GM12892 (cell line): ENCODE measurements at regions not wholly inside any gene's neighbourhood (a gene's known extent, or its start where the extent isn't known, plus 50 kb on each side); places are given as distances from the start of the nearest gene placed in this dataset.

ENCODE experiments used
- DNase-seq: peaks from one replicate; pipeline ENCODE4 v3.0.0; 2011; ENCODE audit not compliant: insufficient read length
- FAIRE-seq: peaks from 2 replicates; lab custom pipeline; 2011; peaks lifted over from hg19 to GRCh38; lab: Jason Lieb, UNC
- POLR2A ChIP-seq: IDR thresholded peaks from 2 replicates; pipeline ENCODE4 v1.6.1; 2011; ENCODE audit warnings: low read depth, low read length, control low read depth
- POLR2AphosphoS5 ChIP-seq: IDR thresholded peaks from 2 replicates; pipeline ENCODE4 v1.6.1; 2011; ENCODE audit warnings: low read depth, low read length, control low read depth
- TAF1 ChIP-seq: IDR thresholded peaks from 2 replicates; pipeline ENCODE4 v1.6.1; 2011; ENCODE audit warnings: low read depth, mild to moderate bottlenecking, control low read depth, low read length, borderline replicate concordance

DNA sequence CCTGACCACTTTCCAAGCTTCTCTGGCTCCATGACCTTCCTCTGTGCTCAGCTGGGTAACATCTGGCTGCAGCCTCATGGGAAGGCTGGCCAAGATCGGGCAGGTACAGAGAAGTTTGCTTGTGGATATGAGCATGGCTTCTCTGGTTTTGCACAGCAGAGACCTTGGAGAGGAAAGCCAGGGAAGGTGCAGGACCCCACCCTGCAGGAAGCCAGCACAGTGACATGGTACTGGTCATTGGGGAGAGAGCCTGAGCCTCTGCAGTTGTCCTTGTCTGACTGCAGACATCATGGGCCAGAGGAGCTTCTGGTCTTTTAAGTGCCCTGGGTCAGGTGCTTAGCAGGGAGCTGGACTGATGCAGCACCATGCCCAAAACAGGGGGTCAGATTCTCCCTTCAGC is 70.6 kb upstream of the LEP start:
- DNase-seq (no peak), FAIRE-seq (no peak)
- TF ChIP-seq POLR2A (no peak), TAF1 (no peak), POLR2AphosphoS5 (no peak)

DNA sequence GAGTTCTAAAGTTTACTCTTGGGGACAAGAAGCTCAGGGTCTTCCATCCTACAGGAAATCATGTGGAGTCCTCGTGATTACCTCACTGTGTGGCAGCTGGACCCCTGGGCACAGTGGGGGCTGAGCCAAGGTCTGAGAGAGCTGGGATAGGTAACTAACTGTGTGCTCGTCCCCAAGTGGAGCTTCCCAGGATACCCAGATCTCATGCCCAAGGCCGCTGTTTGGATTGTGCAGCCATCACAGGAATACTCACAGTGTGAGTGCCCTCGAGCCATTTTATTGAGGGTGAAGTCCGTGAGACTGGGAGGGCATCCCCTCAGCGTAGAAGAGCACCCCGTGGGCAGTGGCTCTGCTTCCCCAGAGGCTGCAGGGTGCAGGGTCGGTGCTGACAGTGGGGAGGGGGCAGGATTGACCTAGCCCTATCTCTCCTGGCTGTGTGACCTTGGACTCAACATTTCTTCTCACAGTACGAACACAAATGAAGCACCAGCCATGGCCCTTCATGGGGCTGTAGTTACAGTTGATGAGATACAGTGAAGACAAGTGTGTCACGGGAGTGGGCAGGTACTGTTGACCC is 69.6 kb upstream of the LEP start:
- DNase-seq = no peak
- no peak for FAIRE-seq
- TF ChIP-seq POLR2AphosphoS5 (no peak), TAF1 (no peak), POLR2A (no peak)

DNA sequence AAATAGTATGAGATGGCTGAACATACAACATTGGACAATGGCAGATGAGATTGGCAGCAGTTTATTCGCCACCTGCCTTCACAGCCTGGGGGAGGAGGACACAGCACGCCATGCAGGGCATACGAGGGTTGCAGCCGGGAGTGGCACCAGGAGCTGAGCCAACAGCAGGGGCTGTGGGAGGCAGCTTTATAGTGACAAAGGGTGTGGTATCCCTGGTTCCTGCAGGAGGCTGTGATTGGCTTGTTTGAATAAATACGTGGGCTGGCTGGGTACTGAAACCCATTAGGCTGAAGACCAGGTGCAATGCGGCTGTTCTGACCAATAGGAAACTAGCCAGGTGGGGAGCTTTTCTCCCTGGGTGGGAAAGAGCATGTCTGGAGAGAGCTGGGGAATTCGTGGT is 68.9 kb upstream of the LEP start:
- TF ChIP-seq POLR2AphosphoS5 (no peak), POLR2A (no peak)
- no peak for DNase-seq
- no peak for FAIRE-seq

DNA sequence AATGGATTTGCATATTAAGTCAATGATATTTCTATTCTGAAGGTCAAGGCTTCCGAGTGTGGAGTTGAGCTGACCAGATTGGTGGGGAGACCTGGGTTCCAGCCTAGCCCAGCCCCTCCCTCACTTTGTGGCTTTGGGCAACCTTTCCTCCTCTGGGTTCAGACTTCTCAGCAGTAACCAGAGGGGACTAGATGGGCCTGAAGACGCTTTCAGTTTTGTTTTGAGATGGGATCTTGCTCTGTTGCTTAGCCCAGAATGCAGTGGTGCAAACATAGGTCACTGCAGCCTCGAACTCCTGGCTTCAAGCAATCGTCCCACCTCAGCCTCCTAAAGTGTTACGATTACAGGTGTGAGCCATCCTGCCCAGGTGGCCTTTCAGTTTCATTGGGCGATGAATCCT is 68.1 kb upstream of the LEP start:
- DNase-seq (no peak), FAIRE-seq (peak; percentile 9)
- TF ChIP-seq POLR2AphosphoS5 = no peak
- no peak for TF ChIP-seq TAF1
- no peak for TF ChIP-seq POLR2A

DNA sequence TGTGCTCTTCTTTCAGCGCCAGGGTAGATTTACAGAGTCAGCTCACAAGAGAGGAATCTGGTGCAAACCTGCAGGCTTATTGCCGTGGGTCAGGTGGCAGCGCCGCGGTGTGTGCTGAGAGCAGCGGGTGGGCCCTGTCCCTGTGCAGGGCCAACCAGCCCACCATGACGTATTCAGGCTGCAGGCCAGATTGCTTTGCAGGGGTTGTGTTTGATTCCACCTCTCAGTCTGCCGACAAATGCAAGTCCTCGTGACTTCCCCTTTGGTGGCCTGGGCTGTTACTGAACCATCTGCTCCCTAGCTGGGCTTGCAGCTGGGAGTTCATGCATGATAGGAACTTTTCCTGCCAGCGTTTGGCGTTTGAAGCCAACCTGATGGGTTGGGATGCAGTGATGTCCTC is 66.7 kb upstream of the LEP start:
- FAIRE-seq (no peak), DNase-seq (no peak)
- TF ChIP-seq POLR2A = no peak
- no peak for TF ChIP-seq POLR2AphosphoS5
- no peak for TF ChIP-seq TAF1

DNA sequence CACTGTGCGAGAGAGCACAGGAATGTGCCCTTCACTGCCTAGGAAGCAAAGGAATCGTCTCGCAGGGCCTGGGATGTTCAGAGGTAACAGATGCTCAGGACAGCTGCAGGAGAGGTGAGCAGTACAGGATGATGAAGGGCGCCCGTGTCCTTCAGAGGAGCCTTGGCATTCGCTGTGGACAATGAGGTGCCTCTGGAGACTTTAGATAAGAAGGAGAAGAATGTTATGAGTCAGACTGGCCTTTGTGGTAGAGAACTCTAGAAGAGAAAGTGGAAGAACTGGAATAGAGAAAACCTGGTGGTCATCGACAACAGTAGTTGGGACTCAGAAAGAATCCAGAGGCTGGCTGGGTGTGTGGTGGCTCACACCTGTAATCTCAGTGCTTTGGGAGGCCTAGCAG is 64.4 kb upstream of the LEP start:
- TF ChIP-seq POLR2A (no peak), POLR2AphosphoS5 (no peak), TAF1 (no peak)
- FAIRE-seq (no peak), DNase-seq (no peak)

DNA sequence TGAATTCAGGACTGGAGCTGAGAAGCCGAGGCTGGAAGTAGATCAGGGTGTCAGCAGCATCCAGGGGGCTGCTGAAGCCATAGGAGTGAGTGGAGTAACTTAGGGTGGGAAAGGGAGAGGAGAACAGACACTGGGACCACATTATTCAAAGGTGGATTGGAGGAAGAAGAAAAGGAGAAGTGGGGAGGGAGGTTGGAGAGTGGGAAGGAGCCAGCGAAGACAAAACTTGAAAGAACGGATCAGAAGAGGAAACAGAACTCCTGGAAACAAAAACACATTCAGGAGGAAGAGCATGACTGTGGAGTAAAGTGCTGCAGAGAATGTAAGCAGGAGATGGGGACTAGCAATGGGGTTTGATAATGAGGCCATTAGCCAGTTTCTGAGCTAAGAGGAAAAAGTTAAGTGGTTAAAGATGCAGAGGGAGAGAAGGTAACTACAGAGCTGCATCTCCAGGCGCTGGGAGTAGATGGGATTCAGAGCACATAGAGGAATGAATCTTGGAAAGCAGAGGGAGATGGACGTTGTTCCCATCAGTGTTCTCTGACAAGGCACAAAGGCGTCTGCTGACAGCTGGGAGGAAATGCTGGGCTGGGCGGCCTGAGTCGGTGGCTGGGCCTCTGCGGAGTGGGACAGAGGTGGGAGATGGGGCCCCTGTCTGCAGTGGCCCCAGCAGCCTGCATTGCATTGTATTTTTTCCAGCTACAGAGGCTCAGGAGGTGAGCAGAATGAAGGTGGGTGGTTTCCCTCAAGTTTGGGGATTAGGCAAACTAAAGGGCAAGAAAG is 63.1 kb upstream of the LEP start:
- TF ChIP-seq POLR2A = no peak
- no peak for TF ChIP-seq TAF1
- no peak for TF ChIP-seq POLR2AphosphoS5

DNA sequence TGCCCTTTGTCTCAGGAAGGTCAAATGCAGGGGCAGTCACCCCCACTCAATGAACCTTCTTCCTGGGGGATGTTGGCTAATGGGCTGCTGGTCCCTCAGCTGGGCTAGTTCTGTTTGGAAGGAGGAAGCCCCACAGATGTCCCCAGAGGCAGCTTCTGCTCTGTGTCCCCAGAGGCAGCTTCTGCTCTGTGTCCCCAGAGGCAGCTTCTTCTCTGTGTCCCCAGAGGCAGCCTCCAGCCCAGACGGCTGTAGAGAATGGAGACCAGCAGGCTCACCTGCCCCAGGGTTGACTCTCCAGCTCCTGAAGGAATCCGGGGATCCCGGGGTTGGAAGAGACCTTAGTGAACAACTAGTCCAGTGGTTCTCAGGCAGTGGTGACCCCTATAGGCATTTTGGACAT is 62.5 kb upstream of the LEP start:
- TF ChIP-seq POLR2A (no peak), POLR2AphosphoS5 (no peak), TAF1 (no peak)
- FAIRE-seq (no peak), DNase-seq (no peak)

More for the DNA sequence above, 63.1 kb upstream of the LEP start:
- no peak for DNase-seq
- no peak for FAIRE-seq

DNA sequence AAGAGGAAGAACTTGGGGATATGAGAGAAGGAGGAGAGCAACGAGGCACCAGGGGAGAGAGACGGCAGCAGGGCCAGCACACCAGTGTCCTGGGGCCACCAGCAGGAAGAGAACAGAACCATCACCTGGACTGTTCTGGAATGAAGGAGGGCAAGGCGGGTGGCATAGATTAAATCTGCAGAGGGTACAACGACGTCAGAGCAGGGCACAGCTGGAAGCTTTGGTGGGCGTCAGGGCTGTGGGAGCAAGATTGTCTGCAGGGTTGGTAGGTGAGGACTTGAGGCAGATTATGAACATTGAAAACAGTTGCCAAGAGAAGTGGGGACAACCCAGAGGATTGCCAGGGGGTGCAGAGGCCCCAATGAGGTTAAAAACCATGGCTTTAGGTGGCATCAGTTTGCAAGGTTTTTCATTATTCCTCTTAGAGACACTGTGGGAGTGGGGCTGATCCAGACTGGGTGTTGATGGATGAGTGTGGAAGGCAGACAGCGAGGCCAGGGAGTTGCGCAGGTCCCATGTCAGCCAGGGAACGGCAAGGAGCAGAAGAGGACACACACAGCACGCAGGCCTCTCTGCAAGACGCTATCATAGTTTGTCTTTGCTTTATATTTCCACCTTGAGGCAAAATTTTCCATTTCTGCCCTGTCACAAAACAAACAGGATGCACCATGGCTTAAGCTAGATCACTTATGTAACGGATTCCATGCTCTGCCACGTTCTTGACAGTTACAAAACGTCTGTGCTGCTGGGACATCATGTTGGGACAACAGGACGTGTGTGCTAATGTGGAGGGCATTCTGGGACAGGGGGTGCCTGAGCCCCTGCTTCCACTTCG is 52.5 kb upstream of the LEP start:
- no peak for TF ChIP-seq POLR2AphosphoS5
- no peak for TF ChIP-seq POLR2A
- FAIRE-seq (no peak), DNase-seq (no peak)

DNA sequence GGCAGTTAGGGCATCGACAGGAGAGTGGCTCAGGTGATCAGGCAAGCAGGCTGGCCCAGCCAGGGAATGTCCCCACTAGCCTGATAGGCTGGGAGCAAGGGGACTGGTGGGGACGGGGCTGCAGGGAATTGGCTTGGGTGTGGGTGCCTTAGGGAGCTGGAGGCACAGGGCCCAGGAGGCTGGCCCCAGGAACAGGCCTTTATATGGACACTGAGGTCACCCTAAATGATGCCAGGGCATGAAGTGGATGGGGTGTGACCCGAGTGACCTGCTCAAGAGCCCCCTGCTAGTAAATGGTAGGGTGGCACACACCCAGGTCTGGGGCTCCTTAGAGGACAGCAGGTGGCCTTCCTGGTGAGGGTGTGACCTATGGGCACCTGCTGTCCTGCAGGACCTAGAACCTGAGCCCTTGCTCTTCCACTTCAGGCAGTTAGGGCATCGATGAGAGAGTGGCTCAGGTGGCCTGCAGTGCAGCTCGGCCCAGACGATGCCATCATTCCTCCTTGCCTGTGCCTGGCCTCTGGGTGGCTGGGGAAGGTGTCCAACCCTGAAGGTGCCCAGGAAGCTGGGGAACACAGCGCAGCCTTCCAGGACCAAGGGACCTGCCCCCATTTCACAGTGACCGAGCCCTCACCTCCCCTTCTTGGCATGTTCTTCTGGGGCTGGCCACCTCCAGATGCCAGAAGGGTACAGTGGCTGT is 51.7 kb upstream of the LEP start:
- DNase-seq (no peak), FAIRE-seq (no peak)
- TF ChIP-seq POLR2AphosphoS5 = no peak
- no peak for TF ChIP-seq POLR2A
- no peak for TF ChIP-seq TAF1

DNA sequence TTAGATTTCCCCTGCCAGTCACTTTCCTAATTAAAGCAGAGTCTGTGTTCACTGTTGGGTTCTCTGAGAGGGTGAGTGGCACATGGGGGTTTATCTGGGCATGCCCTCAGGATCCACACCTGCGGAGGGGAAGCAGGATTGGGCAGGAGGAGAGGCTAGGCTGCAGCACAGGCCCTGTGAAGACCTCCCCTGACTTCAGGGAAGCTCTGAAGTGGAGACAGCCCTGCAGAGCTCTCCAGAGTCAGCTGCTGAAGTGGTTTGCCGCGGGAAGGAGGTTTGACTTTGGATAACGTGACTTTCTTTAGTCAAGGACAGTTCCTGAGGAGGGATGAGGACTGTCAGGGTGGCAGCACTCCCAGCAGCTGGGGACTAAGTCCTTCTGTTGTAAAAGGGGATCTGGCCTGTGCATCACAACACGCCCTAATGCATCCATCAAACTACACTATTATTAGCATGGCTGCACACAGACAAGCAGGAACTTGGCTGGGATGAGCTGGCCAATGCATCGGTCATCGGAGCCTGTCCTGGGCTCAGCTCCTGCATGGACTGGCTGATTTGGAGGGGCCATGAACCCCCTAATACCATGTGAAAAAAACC is 50.9 kb upstream of the LEP start:
- no peak for TF ChIP-seq POLR2A
- TF ChIP-seq POLR2AphosphoS5 = no peak
- TF ChIP-seq TAF1 = no peak
- no peak for FAIRE-seq
- DNase-seq = no peak
